ENCODE measurements at regions not wholly inside any gene's neighbourhood (a gene's known extent, or its start where the extent isn't known, plus 50 kb on each side); places are given as distances from the start of the nearest gene placed in this dataset.

DNA sequence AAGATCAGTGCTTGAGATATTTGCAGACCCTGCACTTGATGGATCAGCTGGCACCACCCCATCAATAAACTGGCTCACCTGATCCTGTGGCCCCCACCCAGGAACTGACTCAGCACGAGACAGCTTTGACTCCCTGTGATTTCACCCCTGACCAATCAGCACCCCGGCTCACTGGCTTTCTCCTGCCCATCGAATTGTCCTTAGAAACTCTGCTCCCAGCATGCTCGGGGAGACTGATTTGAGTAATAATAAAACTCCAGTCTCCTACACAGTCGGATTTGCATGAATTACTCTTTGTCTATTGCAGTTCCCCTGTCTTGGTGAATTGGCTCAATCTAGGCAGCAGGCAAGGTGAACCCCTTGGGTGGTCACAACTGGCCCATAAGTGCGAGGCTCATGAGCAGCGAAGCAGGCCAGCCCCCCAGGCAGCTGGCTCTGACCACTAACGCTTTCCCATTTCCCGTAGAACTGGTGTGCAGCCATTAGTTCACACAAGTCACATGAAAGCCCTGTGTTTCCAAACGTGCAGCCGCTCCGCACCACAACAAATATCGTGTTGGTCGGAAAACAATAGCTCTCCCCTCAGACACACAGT is 79.6 kb downstream of the RSPH3 start:
- no peaks in the 10 kb centered on the region for H3K9me2 ChIP-seq (replicated peaks; ENCODE audit: low read depth, low read length)
- TF ChIP-seq CTCF (conservative IDR thresholded peaks at IDR 0.05; ENCODE audit: low read length), result no peak
- no peak for TF ChIP-seq EZH2phosphoT487 (IDR thresholded peaks at IDR 0.05; ENCODE audit: borderline replicate concordance)
- H3K79me2 ChIP-seq (ENCODE audit: insufficient read depth, low read length), result no peaks in the 10 kb centered on the region
- no peaks in the 10 kb centered on the region for H4K20me1 ChIP-seq (ENCODE audit: insufficient read depth, low read length, poor library complexity, severe bottlenecking)
- no peaks in the 10 kb centered on the region for H3K36me3 ChIP-seq (ENCODE audit: insufficient read depth, low read length)
- H3K9ac ChIP-seq (ENCODE audit: low read depth, low read length, poor library complexity, severe bottlenecking), result no peak overlapping the region
- no peaks in the 10 kb centered on the region for H3K4me1 ChIP-seq (ENCODE audit: insufficient read depth, low read length, poor library complexity, severe bottlenecking)
- H3F3A ChIP-seq (ENCODE audit: low read depth), result no peaks in the 10 kb centered on the region
- H3K4me2 ChIP-seq (ENCODE audit: low read depth, low read length, poor library complexity, severe bottlenecking), result no peak overlapping the region
- H3K9me3 ChIP-seq (ENCODE audit: insufficient read depth, low read depth, low read length), result no peaks in the 10 kb centered on the region
- H2AFZ ChIP-seq (ENCODE audit: low read length), result no peak overlapping the region
- no peaks in the 10 kb centered on the region for H3K27me3 ChIP-seq (ENCODE audit: insufficient read depth, low read length, poor library complexity, severe bottlenecking)
- H3K4me3 ChIP-seq (ENCODE audit: low read length, poor library complexity, severe bottlenecking), result no peak overlapping the region

- H3K4me3 ChIP-seq (ENCODE audit: low read length, poor library complexity, severe bottlenecking), result no peak overlapping the region
- no peaks in the 10 kb centered on the region for H3K9me2 ChIP-seq (replicated peaks; ENCODE audit: low read depth, low read length)
- no peak overlapping the region for H2AFZ ChIP-seq (ENCODE audit: low read length)
- no peak for TF ChIP-seq CTCF (conservative IDR thresholded peaks at IDR 0.05; ENCODE audit: low read length)
- TF ChIP-seq EZH2phosphoT487 (IDR thresholded peaks at IDR 0.05; ENCODE audit: borderline replicate concordance), result no peak
- no peaks in the 10 kb centered on the region for H3K4me1 ChIP-seq (ENCODE audit: insufficient read depth, low read length, poor library complexity, severe bottlenecking)
- no peaks in the 10 kb centered on the region for H3K9me3 ChIP-seq (ENCODE audit: insufficient read depth, low read depth, low read length)
- no peaks in the 10 kb centered on the region for H4K20me1 ChIP-seq (ENCODE audit: insufficient read depth, low read length, poor library complexity, severe bottlenecking)
- H3F3A ChIP-seq (ENCODE audit: low read depth), result no peaks in the 10 kb centered on the region
- H3K36me3 ChIP-seq (ENCODE audit: insufficient read depth, low read length), result no peaks in the 10 kb centered on the region
- H3K9ac ChIP-seq (ENCODE audit: low read depth, low read length, poor library complexity, severe bottlenecking), result no peak overlapping the region
- H3K4me2 ChIP-seq (ENCODE audit: low read depth, low read length, poor library complexity, severe bottlenecking), result no peak overlapping the region
- no peaks in the 10 kb centered on the region for H3K27me3 ChIP-seq (ENCODE audit: insufficient read depth, low read length, poor library complexity, severe bottlenecking)
- H3K79me2 ChIP-seq (ENCODE audit: insufficient read depth, low read length), result no peaks in the 10 kb centered on the region
Observed at GRCh38 chr6:158919865-158920264, 80.1 kb downstream of the RSPH3 start.

GRCh38 chr6:158916617-158917016 is 83.4 kb downstream of the RSPH3 start:
- H3K9me2 ChIP-seq (replicated peaks; ENCODE audit: low read depth, low read length), result no peaks in the 10 kb centered on the region
- H3F3A ChIP-seq (ENCODE audit: low read depth), result no peaks in the 10 kb centered on the region
- no peak overlapping the region for H3K4me2 ChIP-seq (ENCODE audit: low read depth, low read length, poor library complexity, severe bottlenecking)
- no peak for TF ChIP-seq EZH2phosphoT487 (IDR thresholded peaks at IDR 0.05; ENCODE audit: borderline replicate concordance)
- TF ChIP-seq CTCF (conservative IDR thresholded peaks at IDR 0.05; ENCODE audit: low read length), result no peak
- no peaks in the 10 kb centered on the region for H3K27me3 ChIP-seq (ENCODE audit: insufficient read depth, low read length, poor library complexity, severe bottlenecking)
- no peaks in the 10 kb centered on the region for H3K9me3 ChIP-seq (ENCODE audit: insufficient read depth, low read depth, low read length)
- H4K20me1 ChIP-seq (ENCODE audit: insufficient read depth, low read length, poor library complexity, severe bottlenecking), result no peaks in the 10 kb centered on the region
- no peak overlapping the region for H3K4me3 ChIP-seq (ENCODE audit: low read length, poor library complexity, severe bottlenecking)
- H3K36me3 ChIP-seq (ENCODE audit: insufficient read depth, low read length), result no peaks in the 10 kb centered on the region
- peaks cover 8% of the 10 kb centered on the region for H3K4me1 ChIP-seq (ENCODE audit: insufficient read depth, low read length, poor library complexity, severe bottlenecking)
- H3K79me2 ChIP-seq (ENCODE audit: insufficient read depth, low read length), result no peaks in the 10 kb centered on the region
- no peak overlapping the region for H2AFZ ChIP-seq (ENCODE audit: low read length)
- no peak overlapping the region for H3K9ac ChIP-seq (ENCODE audit: low read depth, low read length, poor library complexity, severe bottlenecking)
